MM.1S (cell line): ENCODE measurements at regions not wholly inside any gene's neighbourhood (a gene's known extent, or its start where the extent isn't known, plus 50 kb on each side); places are given as distances from the start of the nearest gene placed in this dataset.
"Not testable (repeated sequence)": the region's sequence is repeated elsewhere in the genome, so short reads cannot be mapped to it uniquely, and the experiment has no call there.

ENCODE experiments used
- DNase-seq: peaks from one replicate; pipeline ENCODE4 v3.0.0-alpha.2; 2015
- H2AFZ ChIP-seq: fragments of 300-600 bp; sonication (generic); 2 replicates; pipeline ENCODE4 v1.6.0; 2016; ENCODE audit warnings: antibody characterized with exemption, low read length
- H3F3A ChIP-seq: fragments of 300-600 bp; sonication (generic); 2 replicates; pipeline ENCODE4 v1.6.1; 2016; ENCODE audit warnings: mild to moderate bottlenecking, antibody characterized with exemption, low read length, moderate library complexity, mixed read lengths; ENCODE audit not compliant: insufficient read depth
- H3K27ac ChIP-seq: fragments of 300-600 bp; sonication (generic); 2 replicates; pipeline ENCODE4 v1.5.1; 2016; ENCODE audit warnings: mild to moderate bottlenecking, low read length
- H3K27me3 ChIP-seq: fragments of 300-600 bp; sonication (generic); replicated peaks from 2 replicates; pipeline ENCODE4 v1.6.0; 2016; ENCODE audit warnings: low read length; ENCODE audit not compliant: insufficient read depth
- H3K36me3 ChIP-seq: fragments of 300-600 bp; sonication (generic); replicated peaks from 2 replicates; pipeline ENCODE4 v1.6.1; 2016; ENCODE audit warnings: mild to moderate bottlenecking, low read length, mixed read lengths; ENCODE audit not compliant: insufficient read depth
- H3K4me1 ChIP-seq: fragments of 300-600 bp; sonication (generic); 2 replicates; pipeline ENCODE4 v1.6.1; 2016; ENCODE audit warnings: low read length, mixed read lengths
- H3K4me2 ChIP-seq: fragments of 300-600 bp; sonication (generic); 2 replicates; pipeline ENCODE4 v1.6.0; 2016; ENCODE audit warnings: low read depth, low read length
- H3K4me3 ChIP-seq: fragments of 300-600 bp; sonication (generic); 2 replicates; pipeline ENCODE4 v1.5.1; 2016; ENCODE audit warnings: low read length, mixed read lengths
- H3K79me2 ChIP-seq: fragments of 300-600 bp; sonication (generic); 2 replicates; pipeline ENCODE4 v1.6.1; 2016; ENCODE audit warnings: mixed run types, low read length, mixed read lengths
- H3K9ac ChIP-seq: fragments of 300-600 bp; sonication (generic); 2 replicates; pipeline ENCODE4 v1.6.1; 2016; ENCODE audit warnings: low read length, mixed read lengths
- H3K9me2 ChIP-seq: fragments of 300-600 bp; sonication (generic); replicated peaks from 2 replicates; pipeline ENCODE4 v1.6.1; 2016; ENCODE audit warnings: mild to moderate bottlenecking, low read length, mixed read lengths; ENCODE audit not compliant: insufficient read depth
- H3K9me3 ChIP-seq: fragments of 300-600 bp; sonication (generic); replicated peaks from 2 replicates; pipeline ENCODE4 v1.6.1; 2016; ENCODE audit warnings: mild to moderate bottlenecking, low read length, mixed read lengths; ENCODE audit not compliant: insufficient read depth
- H4K20me1 ChIP-seq: fragments of 300-600 bp; sonication (generic); 2 replicates; pipeline ENCODE4 v1.6.1; 2016; ENCODE audit warnings: mild to moderate bottlenecking, low read length, moderate library complexity, mixed read lengths; ENCODE audit not compliant: insufficient read depth
- EZH2 ChIP-seq: fragments of 300-600 bp; sonication (generic); optimal IDR thresholded peaks from 2 replicates; pipeline ENCODE3; 2017; ENCODE audit warnings: low read depth, mild to moderate bottlenecking, antibody characterized with exemption, low read length, mixed read lengths
- EZH2phosphoT487 ChIP-seq: fragments of 300-600 bp; sonication (generic); IDR thresholded peaks from 2 replicates; pipeline ENCODE4 v1.6.1; 2018; ENCODE audit warnings: antibody characterized with exemption, low read length
- TF ChIP-seq, protein P1 (sequence below): fragments of 300-600 bp; sonication (generic); IDR thresholded peaks from 2 replicates; pipeline ENCODE4 v1.5.1; 2016; ENCODE audit warnings: antibody characterized with exemption, low read length, mixed read lengths

DNA sequence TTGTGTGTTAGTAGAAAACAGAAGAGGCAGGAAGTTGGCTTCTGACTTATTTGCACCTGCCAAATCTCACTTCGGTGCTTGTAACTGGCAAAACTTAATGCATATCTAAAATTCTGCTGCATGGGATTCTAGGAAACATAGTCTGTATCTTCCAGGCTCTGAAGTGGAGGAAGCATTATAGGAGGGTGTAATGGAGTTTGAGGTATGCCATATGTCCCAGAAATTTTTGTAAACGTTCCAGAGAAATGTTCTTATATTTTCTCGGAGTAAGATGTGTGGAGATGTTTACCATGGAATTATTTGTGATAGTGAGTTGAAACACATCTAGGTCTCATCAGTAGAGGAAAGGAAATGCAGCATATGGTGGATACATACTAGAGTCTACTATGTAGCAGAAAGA lies 1329.0 kb upstream of the NUDT12 start:
- no peaks in the 10 kb centered on the region for H3K27me3 ChIP-seq
- no peak overlapping the region for H3K9ac ChIP-seq
- H3K9me2 ChIP-seq, result no peaks in the 10 kb centered on the region
- no peaks in the 10 kb centered on the region for H3K36me3 ChIP-seq
- no peak overlapping the region for H2AFZ ChIP-seq
- H3K4me3 ChIP-seq, result no peak overlapping the region
- TF ChIP-seq, protein P1, sequence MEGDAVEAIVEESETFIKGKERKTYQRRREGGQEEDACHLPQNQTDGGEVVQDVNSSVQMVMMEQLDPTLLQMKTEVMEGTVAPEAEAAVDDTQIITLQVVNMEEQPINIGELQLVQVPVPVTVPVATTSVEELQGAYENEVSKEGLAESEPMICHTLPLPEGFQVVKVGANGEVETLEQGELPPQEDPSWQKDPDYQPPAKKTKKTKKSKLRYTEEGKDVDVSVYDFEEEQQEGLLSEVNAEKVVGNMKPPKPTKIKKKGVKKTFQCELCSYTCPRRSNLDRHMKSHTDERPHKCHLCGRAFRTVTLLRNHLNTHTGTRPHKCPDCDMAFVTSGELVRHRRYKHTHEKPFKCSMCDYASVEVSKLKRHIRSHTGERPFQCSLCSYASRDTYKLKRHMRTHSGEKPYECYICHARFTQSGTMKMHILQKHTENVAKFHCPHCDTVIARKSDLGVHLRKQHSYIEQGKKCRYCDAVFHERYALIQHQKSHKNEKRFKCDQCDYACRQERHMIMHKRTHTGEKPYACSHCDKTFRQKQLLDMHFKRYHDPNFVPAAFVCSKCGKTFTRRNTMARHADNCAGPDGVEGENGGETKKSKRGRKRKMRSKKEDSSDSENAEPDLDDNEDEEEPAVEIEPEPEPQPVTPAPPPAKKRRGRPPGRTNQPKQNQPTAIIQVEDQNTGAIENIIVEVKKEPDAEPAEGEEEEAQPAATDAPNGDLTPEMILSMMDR, result no peak
- TF ChIP-seq EZH2phosphoT487, result no peak
- H3K4me2 ChIP-seq, result no peak overlapping the region
- H4K20me1 ChIP-seq, result no peaks in the 10 kb centered on the region
- no peak overlapping the region for H3K27ac ChIP-seq
- H3K79me2 ChIP-seq, result no peaks in the 10 kb centered on the region
- no peaks in the 10 kb centered on the region for H3F3A ChIP-seq
- no peak for DNase-seq
- H3K9me3 ChIP-seq, result no peaks in the 10 kb centered on the region
- H3K4me1 ChIP-seq, result no peaks in the 10 kb centered on the region

DNA sequence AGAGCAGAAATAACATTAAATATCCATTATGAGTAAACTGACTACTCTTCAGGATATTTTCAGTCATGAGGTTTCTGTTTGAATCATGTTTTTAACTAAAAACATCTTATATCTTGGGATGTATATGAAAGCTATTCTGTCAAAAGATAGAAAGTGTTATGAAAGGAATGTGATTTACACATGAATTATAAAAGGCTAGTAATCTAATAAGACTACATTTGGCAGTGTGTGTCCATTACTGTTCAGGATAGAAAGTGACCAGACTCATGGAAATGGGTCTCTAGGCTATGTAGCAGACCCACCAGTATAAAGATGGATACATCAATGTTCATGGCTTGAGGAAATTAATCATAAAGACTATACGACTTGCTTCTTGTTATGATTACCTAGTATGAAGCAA lies 1328.2 kb upstream of the NUDT12 start:
- H3K27me3 ChIP-seq, result no peaks in the 10 kb centered on the region
- no peaks in the 10 kb centered on the region for H3K36me3 ChIP-seq
- H3K27ac ChIP-seq, result no peak overlapping the region
- TF ChIP-seq EZH2, result no peak
- no peak for TF ChIP-seq EZH2phosphoT487
- TF ChIP-seq, protein P1, result no peak
- DNase-seq, result no peak
- no peaks in the 10 kb centered on the region for H3K4me1 ChIP-seq
- no peak overlapping the region for H3K4me2 ChIP-seq
- no peaks in the 10 kb centered on the region for H3F3A ChIP-seq
- H4K20me1 ChIP-seq, result no peaks in the 10 kb centered on the region
- H3K4me3 ChIP-seq, result no peak overlapping the region
- H3K9me2 ChIP-seq, result no peaks in the 10 kb centered on the region
- no peak overlapping the region for H2AFZ ChIP-seq
- no peaks in the 10 kb centered on the region for H3K9me3 ChIP-seq
- no peak overlapping the region for H3K9ac ChIP-seq
- no peaks in the 10 kb centered on the region for H3K79me2 ChIP-seq

DNA sequence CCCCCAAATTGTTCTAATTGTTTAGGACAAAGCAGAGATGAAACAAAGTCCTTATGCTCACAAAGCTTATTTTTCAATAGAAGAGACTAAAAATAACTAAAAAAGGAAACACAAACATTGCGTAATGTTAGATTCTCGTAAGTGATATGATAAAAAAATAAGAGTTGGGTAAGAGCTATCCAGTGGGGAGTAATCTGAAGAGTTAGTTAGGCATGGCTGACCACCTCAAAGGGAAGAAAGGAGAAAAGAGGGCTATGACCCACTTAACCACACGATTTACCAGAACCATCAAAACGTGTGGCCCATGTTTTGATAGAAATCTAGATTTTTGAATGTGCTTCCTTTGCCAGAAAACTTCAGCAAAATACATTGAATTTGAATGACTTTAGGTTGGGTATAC lies 1296.8 kb upstream of the NUDT12 start:
- no peak overlapping the region for H3K4me2 ChIP-seq
- H4K20me1 ChIP-seq, result no peaks in the 10 kb centered on the region
- no peaks in the 10 kb centered on the region for H3K4me1 ChIP-seq
- no peak overlapping the region for H3K9ac ChIP-seq
- DNase-seq, result no peak
- no peaks in the 10 kb centered on the region for H3K36me3 ChIP-seq
- H3K9me3 ChIP-seq, result no peaks in the 10 kb centered on the region
- no peaks in the 10 kb centered on the region for H3F3A ChIP-seq
- H2AFZ ChIP-seq, result no peak overlapping the region
- H3K79me2 ChIP-seq, result no peaks in the 10 kb centered on the region
- no peaks in the 10 kb centered on the region for H3K9me2 ChIP-seq
- H3K27ac ChIP-seq, result no peak overlapping the region
- H3K4me3 ChIP-seq, result no peak overlapping the region
- TF ChIP-seq, protein P1, result no peak
- no peak for TF ChIP-seq EZH2
- no peaks in the 10 kb centered on the region for H3K27me3 ChIP-seq

DNA sequence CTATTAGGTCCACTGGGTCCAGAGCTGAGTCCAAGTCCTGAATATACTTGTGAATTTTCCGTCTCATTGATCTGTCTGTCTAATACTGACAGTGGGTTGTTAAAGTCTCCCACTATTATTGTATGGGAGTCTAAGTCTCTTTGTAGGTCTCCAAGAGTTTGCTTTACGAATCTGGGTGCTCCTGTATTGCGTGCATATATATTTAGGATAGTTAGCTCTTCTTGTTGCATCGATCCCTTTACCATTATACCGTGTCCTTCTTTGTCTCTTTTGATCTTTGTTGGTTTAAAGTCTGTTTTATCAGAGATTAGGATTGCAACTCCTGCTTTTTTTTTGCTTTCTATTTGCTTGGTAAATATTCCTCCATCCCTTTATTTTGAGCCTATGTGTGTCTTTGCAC lies 1289.5 kb upstream of the NUDT12 start:
- DNase-seq, H3F3A ChIP-seq, H3K79me2 ChIP-seq, H4K20me1 ChIP-seq, H3K9me2 ChIP-seq, H3K27ac ChIP-seq, H2AFZ ChIP-seq, H3K9ac ChIP-seq, H3K4me1 ChIP-seq, H3K4me2 ChIP-seq, H3K27me3 ChIP-seq, H3K9me3 ChIP-seq, H3K36me3 ChIP-seq, H3K4me3 ChIP-seq: not testable (repeated sequence)
